ENCODE measurements at regions not wholly inside any gene's neighbourhood (a gene's known extent, or its start where the extent isn't known, plus 50 kb on each side); places are given as distances from the start of the nearest gene placed in this dataset.
A peak's percentile ranks its signal among the peaks of the same experiment; 100 is the strongest.

DNA sequence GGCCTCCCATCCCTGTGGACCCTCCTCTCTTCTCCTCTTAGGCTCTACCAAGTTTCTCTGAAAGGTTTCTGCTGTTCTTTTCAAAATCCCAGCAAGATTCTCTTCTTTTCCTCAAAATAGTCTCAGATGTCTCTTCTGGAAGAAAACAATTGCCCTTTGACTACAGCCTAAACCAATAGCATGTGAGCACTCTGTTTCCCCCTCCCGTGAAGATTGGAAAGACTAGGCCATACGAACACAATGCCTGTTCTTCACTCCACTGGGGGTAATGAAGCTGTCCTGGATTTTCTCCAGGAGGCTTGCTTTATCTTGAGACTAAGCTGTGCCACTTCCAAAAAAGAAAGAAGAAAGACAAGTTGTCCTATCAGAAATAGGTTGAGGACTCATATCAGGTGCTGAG, 178.7 kb upstream of the MCTP2 start:
- H3K9me3 ChIP-seq: no peaks in the 10 kb centered on the region
- H3K36me3 ChIP-seq (replicated peaks in 1 of 2; ENCODE audit: control insufficient read depth in 1 of 2, insufficient read depth in 2 of 2, low read length in 1 of 2): no peaks in the 10 kb centered on the region
- no peaks in the 10 kb centered on the region for H3K79me2 ChIP-seq (ENCODE audit: insufficient read depth)
- H3F3A ChIP-seq (replicated peaks; ENCODE audit: insufficient read depth): no peaks in the 10 kb centered on the region
- no peak overlapping the region for H3K9ac ChIP-seq
- no peak for DNase-seq
- H3K4me1 ChIP-seq (ENCODE audit: control insufficient read depth in 1 of 2, insufficient read depth in 2 of 2, low read depth in 1 of 2, low read length in 1 of 2): no peaks in the 10 kb centered on the region
- POLR2A ChIA-PET: no interaction called here
- CTCF ChIA-PET: no interaction called here
- TF ChIP-seq, protein P1, sequence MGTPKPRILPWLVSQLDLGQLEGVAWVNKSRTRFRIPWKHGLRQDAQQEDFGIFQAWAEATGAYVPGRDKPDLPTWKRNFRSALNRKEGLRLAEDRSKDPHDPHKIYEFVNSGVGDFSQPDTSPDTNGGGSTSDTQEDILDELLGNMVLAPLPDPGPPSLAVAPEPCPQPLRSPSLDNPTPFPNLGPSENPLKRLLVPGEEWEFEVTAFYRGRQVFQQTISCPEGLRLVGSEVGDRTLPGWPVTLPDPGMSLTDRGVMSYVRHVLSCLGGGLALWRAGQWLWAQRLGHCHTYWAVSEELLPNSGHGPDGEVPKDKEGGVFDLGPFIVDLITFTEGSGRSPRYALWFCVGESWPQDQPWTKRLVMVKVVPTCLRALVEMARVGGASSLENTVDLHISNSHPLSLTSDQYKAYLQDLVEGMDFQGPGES (IDR thresholded peaks at IDR 0.05; ENCODE audit: low read depth, low read length): no peak
- TF ChIP-seq NFIC (IDR thresholded peaks at IDR 0.05; ENCODE audit: borderline replicate concordance) (no peak), FOXM1 (IDR thresholded peaks at IDR 0.05; ENCODE audit: low read depth) (no peak), MXI1 (IDR thresholded peaks at IDR 0.05; ENCODE audit: low read depth, low read length) (no peak), CHD2 (IDR thresholded peaks at IDR 0.05; ENCODE audit: low read length, partially characterized antibody) (no peak), GABPA (IDR thresholded peaks at IDR 0.05; ENCODE audit: low read depth) (no peak), JUND (IDR thresholded peaks at IDR 0.05) (no peak), TCF12 (IDR thresholded peaks at IDR 0.05) (no peak), TEAD4 (IDR thresholded peaks at IDR 0.05; ENCODE audit: borderline replicate concordance, insufficient read depth) (no peak), MEF2A (IDR thresholded peaks at IDR 0.05; ENCODE audit: borderline replicate concordance, low read depth) (no peak)
- H3K27ac ChIP-seq (ENCODE audit: low read depth in 2 of 2, low read length in 1 of 2): no peak overlapping the region
- H3K9me2 ChIP-seq: no peaks in the 10 kb centered on the region
- H3K4me3 ChIP-seq (ENCODE audit: low read depth in 2 of 2, low read length in 1 of 2): no peak overlapping the region
- H2AFZ ChIP-seq (ENCODE audit: low read depth): no peak overlapping the region
- H3K27me3 ChIP-seq (ENCODE audit: insufficient read depth): no peaks in the 10 kb centered on the region
- H3K4me2 ChIP-seq: no peak overlapping the region
- WGBS (ENCODE audit: low lambda C conversion rate): 86% methylated on average over 2 of the region's 2 CpGs
- H4K20me1 ChIP-seq (ENCODE audit: insufficient read depth): no peaks in the 10 kb centered on the region

DNA sequence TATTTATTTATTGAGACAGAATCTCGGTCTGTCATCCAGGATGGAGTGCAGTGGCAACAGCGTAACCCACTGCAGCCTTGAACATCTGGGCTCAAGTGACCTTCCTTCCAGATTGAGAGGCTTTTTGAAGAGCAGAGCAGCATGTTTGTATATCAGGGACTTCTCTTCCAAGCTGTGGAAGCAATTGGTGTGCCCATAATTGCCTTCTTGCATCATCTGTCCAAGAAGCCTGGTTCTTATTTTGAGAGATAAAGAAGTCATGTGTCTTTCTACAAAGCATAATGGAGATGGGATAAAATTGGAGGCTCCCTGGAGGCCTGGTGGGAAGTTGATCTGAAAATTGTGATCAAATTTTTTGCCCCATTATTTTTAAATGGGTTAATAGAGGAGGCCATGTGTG, 183.8 kb upstream of the MCTP2 start:
- no peaks in the 10 kb centered on the region for H3K9me3 ChIP-seq
- no peak overlapping the region for H3K4me3 ChIP-seq (ENCODE audit: low read depth in 2 of 2, low read length in 1 of 2)
- no peak overlapping the region for H3K27ac ChIP-seq (ENCODE audit: low read depth in 2 of 2, low read length in 1 of 2)
- WGBS (ENCODE audit: low lambda C conversion rate): 50% methylated on average over 2 of the region's 2 CpGs
- H4K20me1 ChIP-seq (ENCODE audit: insufficient read depth): no peaks in the 10 kb centered on the region
- POLR2A ChIA-PET: no interaction called here
- H3F3A ChIP-seq (replicated peaks; ENCODE audit: insufficient read depth): peaks cover 1% of the 10 kb centered on the region
- H3K79me2 ChIP-seq (ENCODE audit: insufficient read depth): no peaks in the 10 kb centered on the region
- no peaks in the 10 kb centered on the region for H3K27me3 ChIP-seq (ENCODE audit: insufficient read depth)
- CTCF ChIA-PET: interaction anchor here (1.0 kb wide), 1 partner anchor 72 kb away, joined by 3 read pairs; no protein-coding TSS in a partner anchor
- DNase-seq: no peak
- no peak overlapping the region for H2AFZ ChIP-seq (ENCODE audit: low read depth)
- H3K4me2 ChIP-seq: no peak overlapping the region
- no peaks in the 10 kb centered on the region for H3K4me1 ChIP-seq (ENCODE audit: control insufficient read depth in 1 of 2, insufficient read depth in 2 of 2, low read depth in 1 of 2, low read length in 1 of 2)
- H3K36me3 ChIP-seq (replicated peaks in 1 of 2; ENCODE audit: control insufficient read depth in 1 of 2, insufficient read depth in 2 of 2, low read length in 1 of 2): no peaks in the 10 kb centered on the region
- TF ChIP-seq EZH2phosphoT487 (IDR thresholded peaks at IDR 0.05; ENCODE audit: borderline replicate concordance, low read depth): no peak
- H3K9me2 ChIP-seq: no peaks in the 10 kb centered on the region
- no peak overlapping the region for H3K9ac ChIP-seq

DNA sequence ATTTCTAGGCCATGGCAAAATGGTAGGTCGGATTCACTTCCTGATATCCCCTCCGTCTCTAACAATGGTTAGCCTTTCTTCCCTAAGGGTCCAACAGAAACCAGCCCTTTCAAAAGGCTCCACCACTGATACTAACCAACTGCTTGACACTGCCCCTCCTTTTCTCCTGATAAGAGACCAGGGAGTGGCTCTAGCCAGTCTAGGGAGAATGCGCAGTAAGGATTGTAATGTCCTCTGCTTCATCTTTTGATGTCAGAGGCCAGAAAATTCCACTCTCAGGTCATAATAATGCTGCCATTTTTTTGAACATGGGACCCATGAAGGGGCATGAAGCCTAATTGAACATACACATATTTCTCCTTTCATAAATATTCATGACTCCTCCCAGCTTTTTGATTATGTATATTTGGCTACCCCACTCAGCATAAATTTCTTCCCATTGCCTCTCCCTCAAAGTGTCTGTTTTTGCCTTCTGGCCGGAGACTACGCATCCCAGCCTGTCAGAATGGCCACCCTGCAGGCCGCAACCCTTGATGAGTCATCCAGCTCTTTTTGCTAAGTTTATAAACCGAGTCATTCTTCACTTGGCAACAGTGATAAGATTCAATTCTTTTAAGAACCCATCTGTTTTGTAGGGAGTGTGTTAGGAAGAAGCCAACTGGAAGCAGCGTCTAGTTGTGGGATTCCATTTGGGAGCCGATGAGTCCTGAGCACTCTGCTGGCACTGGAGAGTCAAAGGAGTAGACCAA, 189.0 kb upstream of the MCTP2 start:
- no peaks in the 10 kb centered on the region for H3K9me3 ChIP-seq
- H3K27me3 ChIP-seq (ENCODE audit: insufficient read depth): no peaks in the 10 kb centered on the region
- ChIA-PET POLR2A (no interaction called here), CTCF (no interaction called here)
- H2AFZ ChIP-seq (ENCODE audit: low read depth): peak overlapping the region; percentile 33; the same call in 1 of the 2 replicates
- no peak overlapping the region for H3K9ac ChIP-seq
- H3K79me2 ChIP-seq (ENCODE audit: insufficient read depth): no peaks in the 10 kb centered on the region
- peak overlapping the region; percentile 13; the same call in 1 of the 2 replicates for H3K4me2 ChIP-seq
- H3K27ac ChIP-seq (ENCODE audit: low read depth in 2 of 2, low read length in 1 of 2): peak overlapping the region in 1 of 2 experiments; percentile 62; a peak in 2 of 4 replicates
- no peaks in the 10 kb centered on the region for H3K9me2 ChIP-seq
- no peak overlapping the region for H3K4me3 ChIP-seq (ENCODE audit: low read depth in 2 of 2, low read length in 1 of 2)
- peaks cover 4% of the 10 kb centered on the region for H3F3A ChIP-seq (replicated peaks; ENCODE audit: insufficient read depth)
- no peaks in the 10 kb centered on the region for H3K36me3 ChIP-seq (replicated peaks in 1 of 2; ENCODE audit: control insufficient read depth in 1 of 2, insufficient read depth in 2 of 2, low read length in 1 of 2)
- 53% methylated on average over 9 of the region's 9 CpGs for WGBS (ENCODE audit: low lambda C conversion rate)
- no peak for DNase-seq
- H3K4me1 ChIP-seq (ENCODE audit: control insufficient read depth in 1 of 2, insufficient read depth in 2 of 2, low read depth in 1 of 2, low read length in 1 of 2): no peaks in the 10 kb centered on the region
- no peaks in the 10 kb centered on the region for H4K20me1 ChIP-seq (ENCODE audit: insufficient read depth)
- TF ChIP-seq MXI1 (IDR thresholded peaks at IDR 0.05; ENCODE audit: low read depth, low read length) (no peak), SIN3A (IDR thresholded peaks at IDR 0.05; ENCODE audit: borderline replicate concordance, low read depth, low read length) (no peak), EP300 (IDR thresholded peaks at IDR 0.05; ENCODE audit: borderline replicate concordance in 1 of 2, low read depth in 1 of 2, low read length in 1 of 2) (no peak), CHD2 (IDR thresholded peaks at IDR 0.05; ENCODE audit: low read length, partially characterized antibody) (no peak), TEAD4 (IDR thresholded peaks at IDR 0.05; ENCODE audit: borderline replicate concordance, insufficient read depth) (no peak), NFIC (IDR thresholded peaks at IDR 0.05; ENCODE audit: borderline replicate concordance) (peak; percentile 17; the same call in 1 of the 2 replicates), JUND (IDR thresholded peaks at IDR 0.05) (peak; percentile 59), POLR2AphosphoS5 (IDR thresholded peaks at IDR 0.05; ENCODE audit: low read depth, low read length) (no peak)
- TF ChIP-seq, protein P2, sequence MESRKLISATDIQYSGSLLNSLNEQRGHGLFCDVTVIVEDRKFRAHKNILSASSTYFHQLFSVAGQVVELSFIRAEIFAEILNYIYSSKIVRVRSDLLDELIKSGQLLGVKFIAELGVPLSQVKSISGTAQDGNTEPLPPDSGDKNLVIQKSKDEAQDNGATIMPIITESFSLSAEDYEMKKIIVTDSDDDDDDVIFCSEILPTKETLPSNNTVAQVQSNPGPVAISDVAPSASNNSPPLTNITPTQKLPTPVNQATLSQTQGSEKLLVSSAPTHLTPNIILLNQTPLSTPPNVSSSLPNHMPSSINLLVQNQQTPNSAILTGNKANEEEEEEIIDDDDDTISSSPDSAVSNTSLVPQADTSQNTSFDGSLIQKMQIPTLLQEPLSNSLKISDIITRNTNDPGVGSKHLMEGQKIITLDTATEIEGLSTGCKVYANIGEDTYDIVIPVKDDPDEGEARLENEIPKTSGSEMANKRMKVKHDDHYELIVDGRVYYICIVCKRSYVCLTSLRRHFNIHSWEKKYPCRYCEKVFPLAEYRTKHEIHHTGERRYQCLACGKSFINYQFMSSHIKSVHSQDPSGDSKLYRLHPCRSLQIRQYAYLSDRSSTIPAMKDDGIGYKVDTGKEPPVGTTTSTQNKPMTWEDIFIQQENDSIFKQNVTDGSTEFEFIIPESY (IDR thresholded peaks at IDR 0.05; ENCODE audit: borderline replicate concordance, low read depth): no peak
- TF ChIP-seq, protein P3, sequence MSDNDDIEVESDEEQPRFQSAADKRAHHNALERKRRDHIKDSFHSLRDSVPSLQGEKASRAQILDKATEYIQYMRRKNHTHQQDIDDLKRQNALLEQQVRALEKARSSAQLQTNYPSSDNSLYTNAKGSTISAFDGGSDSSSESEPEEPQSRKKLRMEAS (IDR thresholded peaks at IDR 0.05; ENCODE audit: low read depth): 0 out of 2 replicates have a peak, but pooled peaks have one; percentile 17
- TF ChIP-seq, protein P1 (IDR thresholded peaks at IDR 0.05; ENCODE audit: low read depth, low read length): no peak

Data from SK-N-SH (cell line).